ENCODE measurements at regions not wholly inside any gene's neighbourhood (a gene's known extent, or its start where the extent isn't known, plus 50 kb on each side); places are given as distances from the start of the nearest gene placed in this dataset.

- no peak for TF ChIP-seq POLR2AphosphoS5 (IDR thresholded peaks at IDR 0.05; ENCODE audit: low read depth)
- TF ChIP-seq CTCF (IDR thresholded peaks at IDR 0.05; ENCODE audit: insufficient read depth, low read length), result no peak
- no peak for TF ChIP-seq GABPA (IDR thresholded peaks at IDR 0.05; ENCODE audit: low read depth)
- TF ChIP-seq SPI1 (IDR thresholded peaks at IDR 0.05; ENCODE audit: borderline replicate concordance, low read depth), result no peak
Observed at GRCh38 chr3:181909241-181909640, 197.5 kb downstream of the SOX2 start.

All from HL-60 (cell line).